Medulla oblongata (tissue), 1 donor: ENCODE measurements at regions not wholly inside any gene's neighbourhood (a gene's known extent, or its start where the extent isn't known, plus 50 kb on each side); places are given as distances from the start of the nearest gene placed in this dataset.
"Not testable (repeated sequence)": the region's sequence is repeated elsewhere in the genome, so short reads cannot be mapped to it uniquely, and the experiment has no call there.

Experiments used
- DNase-seq: peaks from one replicate; pipeline ENCODE4 v3.0.0-alpha.2; 2015; ENCODE audit errors: extremely low spot score

- DNase-seq = no peak
These were observed 506.9 kb upstream of the ZNF804A start for GRCh38 chr2:184091456-184091855.

GRCh38 chr2:184113696-184114403, 484.5 kb upstream of the ZNF804A start:
- DNase-seq = no peak

GRCh38 chr2:184114439-184114838, 483.9 kb upstream of the ZNF804A start:
- no peak for DNase-seq

GRCh38 chr2:184119989-184120800, 478.1 kb upstream of the ZNF804A start:
- no peak for DNase-seq

- DNase-seq = no peak
These were observed 472.5 kb upstream of the ZNF804A start for GRCh38 chr2:184125867-184126266.

GRCh38 chr2:184129073-184129472, 469.3 kb upstream of the ZNF804A start:
- DNase-seq = no peak

- DNase-seq = no peak
These were observed 460.4 kb upstream of the ZNF804A start for GRCh38 chr2:184137955-184138354.

- DNase-seq = no peak
These were observed 456.5 kb upstream of the ZNF804A start for GRCh38 chr2:184141866-184142265.

GRCh38 chr2:184154438-184154837, 443.9 kb upstream of the ZNF804A start:
- no peak for DNase-seq

- DNase-seq = no peak
These were observed 442.5 kb upstream of the ZNF804A start for GRCh38 chr2:184155791-184156190.

- no peak for DNase-seq
These were observed 441.2 kb upstream of the ZNF804A start for GRCh38 chr2:184157141-184157540.

- DNase-seq = no peak
These were observed 435.9 kb upstream of the ZNF804A start for GRCh38 chr2:184162426-184162825.

- DNase-seq = not testable (repeated sequence)
These were observed 429.5 kb upstream of the ZNF804A start for GRCh38 chr2:184168823-184169222.

GRCh38 chr2:184169366-184169765, 429.0 kb upstream of the ZNF804A start:
- DNase-seq = no peak

GRCh38 chr2:184174493-184175104, 423.7 kb upstream of the ZNF804A start:
- DNase-seq = no peak

- no peak for DNase-seq
These were observed 420.1 kb upstream of the ZNF804A start for GRCh38 chr2:184178229-184178628.

GRCh38 chr2:184186436-184186835, 411.9 kb upstream of the ZNF804A start:
- DNase-seq = no peak

- DNase-seq = no peak
These were observed 410.8 kb upstream of the ZNF804A start for GRCh38 chr2:184187421-184187971.

GRCh38 chr2:184190725-184191124, 407.6 kb upstream of the ZNF804A start:
- DNase-seq = no peak

- no peak for DNase-seq
These were observed 405.7 kb upstream of the ZNF804A start for GRCh38 chr2:184192649-184193048.

GRCh38 chr2:184197413-184197812, 400.9 kb upstream of the ZNF804A start:
- no peak for DNase-seq

- DNase-seq = not testable (repeated sequence)
These were observed 399.5 kb upstream of the ZNF804A start for GRCh38 chr2:184198791-184199190.
